OCI-LY7 (cell line): ENCODE measurements at regions not wholly inside any gene's neighbourhood (a gene's known extent, or its start where the extent isn't known, plus 50 kb on each side); places are given as distances from the start of the nearest gene placed in this dataset.

ENCODE experiments used
- BruUV-seq: library from RNA; stranded (reverse); fragments of 400-500 nt; replicated peaks from 2 replicates; lab custom pipeline; 2021; lab: Mats Ljungman, UMichigan
- CTCF ChIA-PET: fragments of 300-600 bp; sonication (Branson Sonifier 250); formaldehyde crosslinking; loops from one replicate; lab custom pipeline; 2022; ENCODE audit warnings: antibody characterized with exemption; ENCODE audit not compliant: unreplicated experiment; lab: Charles Lee
- POLR2A ChIA-PET: fragments of 300-600 bp; sonication (Branson Sonifier 250); formaldehyde crosslinking; loops from one replicate; lab custom pipeline; 2022; ENCODE audit warnings: antibody characterized with exemption; lab: Charles Lee
- DNase-seq: peaks from one replicate; pipeline ENCODE4 v3.0.0-alpha.2; 2015; ENCODE audit warnings: low spot score
- H2AFZ ChIP-seq: fragments of 200-600 bp; sonication (generic), shearing (Covaris generic); 2 replicates; pipeline ENCODE4 v1.6.1; 2014; ENCODE audit warnings: mild to moderate bottlenecking, antibody characterized with exemption, low read length, moderate library complexity
- H3K27ac ChIP-seq: fragments of 200-600 bp; sonication (generic); 2 replicates; pipeline ENCODE4 v1.5.1; 2014; ENCODE audit warnings: mixed run types, low read depth, mild to moderate bottlenecking, moderate library complexity, low read length, inconsistent platforms; ENCODE audit not compliant: poor library complexity, severe bottlenecking
- H3K36me3 ChIP-seq: fragments of 200-600 bp; sonication (generic); 2 replicates; pipeline ENCODE4 v1.6.1; 2014; ENCODE audit warnings: mild to moderate bottlenecking, antibody characterized with exemption, low read length, moderate library complexity, mixed read lengths; ENCODE audit not compliant: insufficient read depth
- H3K4me1 ChIP-seq: fragments of 200-600 bp; sonication (generic); 2 replicates; pipeline ENCODE4 v1.5.1; 2014; ENCODE audit warnings: mild to moderate bottlenecking, low read length; ENCODE audit not compliant: insufficient read depth, poor library complexity, severe bottlenecking
- H3K4me2 ChIP-seq: fragments of 200-600 bp; sonication (generic); 2 replicates; pipeline ENCODE4 v1.6.1; 2014; ENCODE audit warnings: mild to moderate bottlenecking, low read length
- H3K4me3 ChIP-seq: fragments of 200-600 bp; sonication (generic); 2 replicates; pipeline ENCODE4 v1.5.1; 2014; ENCODE audit warnings: mild to moderate bottlenecking, low read depth, low read length; ENCODE audit not compliant: poor library complexity, severe bottlenecking
- H3K79me2 ChIP-seq: fragments of 200-600 bp; sonication (generic); 2 replicates; pipeline ENCODE4 v1.6.1; 2016; ENCODE audit warnings: low read depth, mild to moderate bottlenecking, low read length, moderate library complexity, mixed read lengths; ENCODE audit not compliant: insufficient read depth
- H3K9me2 ChIP-seq: fragments of 200-600 bp; sonication (generic); 2 replicates; pipeline ENCODE4 v1.6.1; 2016; ENCODE audit warnings: mild to moderate bottlenecking, low read length, mixed read lengths; ENCODE audit not compliant: insufficient read depth
- H3K9me3 ChIP-seq: fragments of 200-600 bp; sonication (generic); 2 replicates; pipeline ENCODE4 v1.6.1; 2014; ENCODE audit warnings: mild to moderate bottlenecking, mixed run types, low read length, mixed read lengths
- H4K20me1 ChIP-seq: fragments of 200-600 bp; sonication (generic); 2 replicates; pipeline ENCODE4 v1.6.1; 2014; ENCODE audit warnings: mild to moderate bottlenecking, antibody characterized with exemption, low read length, moderate library complexity, mixed read lengths; ENCODE audit not compliant: insufficient read depth
- CTCF ChIP-seq: fragments of 200-600 bp; sonication (generic); conservative IDR thresholded peaks from 2 replicates; pipeline ENCODE4 v1.5.1; 2014; ENCODE audit warnings: mild to moderate bottlenecking, antibody characterized with exemption, low read length, moderate library complexity, mixed read lengths
- EZH2phosphoT487 ChIP-seq: fragments of 200-600 bp; sonication (generic); IDR thresholded peaks from 2 replicates; pipeline ENCODE4 v1.6.1; 2018; ENCODE audit warnings: low read depth, borderline replicate concordance, mild to moderate bottlenecking, mixed run types, antibody characterized with exemption, low read length, moderate library complexity, mixed read lengths
- intact Hi-C: fragments of 100-400 bp; cut with micrococcal nuclease; formaldehyde crosslinking; loops from one replicate; pipeline ENCODE4 v1.10.0; 2022; ENCODE audit not compliant: unreplicated experiment

GRCh38 chr13:90300015-90300414 lies 1047.5 kb upstream of the MIR17HG start:
- ChIA-PET CTCF (no interaction called here), POLR2A (interaction anchor here (1.4 kb wide), 1 partner anchor 14 kb away, joined by 5 read pairs; no protein-coding TSS in a partner anchor)
- H3K36me3 ChIP-seq, result no peaks in the 10 kb centered on the region
- no peaks in the 10 kb centered on the region for H4K20me1 ChIP-seq
- no peak overlapping the region for H3K27ac ChIP-seq
- BruUV-seq, result no TSS peak
- DNase-seq, result no peak
- H3K4me2 ChIP-seq, result no peak overlapping the region
- no peaks in the 10 kb centered on the region for H3K4me1 ChIP-seq
- H3K9me3 ChIP-seq, result no peaks in the 10 kb centered on the region
- H3K9me2 ChIP-seq, result no peaks in the 10 kb centered on the region
- H3K4me3 ChIP-seq, result no peak overlapping the region
- intact Hi-C loops, result no loop called here
- no peak for TF ChIP-seq CTCF
- TF ChIP-seq EZH2phosphoT487, result no peak
- no peaks in the 10 kb centered on the region for H3K79me2 ChIP-seq
- no peak overlapping the region for H2AFZ ChIP-seq

GRCh38 chr13:90302107-90302506 lies 1045.4 kb upstream of the MIR17HG start:
- DNase-seq, result no peak
- Histone ChIP-seq H3K4me3 (no peak overlapping the region), H3K79me2 (no peaks in the 10 kb centered on the region), H4K20me1 (no peaks in the 10 kb centered on the region), H3K27ac (no peak overlapping the region), H3K9me3 (no peaks in the 10 kb centered on the region), H3K9me2 (no peaks in the 10 kb centered on the region), H3K36me3 (no peaks in the 10 kb centered on the region), H3K4me2 (no peak overlapping the region), H3K4me1 (no peaks in the 10 kb centered on the region), H2AFZ (no peak overlapping the region)
- intact Hi-C loops, result no loop called here
- POLR2A ChIA-PET, result no interaction called here
- BruUV-seq, result no TSS peak
- CTCF ChIA-PET, result no interaction called here
- no peak for TF ChIP-seq EZH2phosphoT487
- no peak for TF ChIP-seq CTCF

- H3K36me3 ChIP-seq, result no peaks in the 10 kb centered on the region
- DNase-seq, result no peak
- no peak overlapping the region for H2AFZ ChIP-seq
- H3K4me1 ChIP-seq, result no peaks in the 10 kb centered on the region
- no peak overlapping the region for H3K27ac ChIP-seq
- ChIA-PET POLR2A (interaction anchor here (0.6 kb wide), 1 partner anchor 106 kb away, joined by 3 read pairs; no protein-coding TSS in a partner anchor), CTCF (no interaction called here)
- no peak for TF ChIP-seq CTCF
- no peaks in the 10 kb centered on the region for H4K20me1 ChIP-seq
- BruUV-seq, result no TSS peak
- no peaks in the 10 kb centered on the region for H3K9me3 ChIP-seq
- H3K4me3 ChIP-seq, result no peak overlapping the region
- intact Hi-C loops, result no loop called here
- H3K9me2 ChIP-seq, result no peaks in the 10 kb centered on the region
- H3K79me2 ChIP-seq, result no peaks in the 10 kb centered on the region
- H3K4me2 ChIP-seq, result no peak overlapping the region
These were observed 1041.7 kb upstream of the MIR17HG start for GRCh38 chr13:90305796-90306195.
